Loucy (cell line): ENCODE measurements at regions not wholly inside any gene's neighbourhood (a gene's known extent, or its start where the extent isn't known, plus 50 kb on each side); places are given as distances from the start of the nearest gene placed in this dataset.

Source experiments
- EZH2phosphoT487 ChIP-seq: fragments of 200-600 bp; IDR thresholded peaks from 2 replicates; pipeline ENCODE4 v1.6.1; 2018; ENCODE audit warnings: antibody characterized with exemption, mild to moderate bottlenecking, moderate library complexity, borderline replicate concordance
- TF ChIP-seq, protein P1 (sequence below): fragments of 200-600 bp; sonication (generic); conservative IDR thresholded peaks from 2 replicates; pipeline ENCODE4 v1.5.1; 2014; ENCODE audit warnings: mild to moderate bottlenecking, antibody characterized with exemption, low read length

DNA sequence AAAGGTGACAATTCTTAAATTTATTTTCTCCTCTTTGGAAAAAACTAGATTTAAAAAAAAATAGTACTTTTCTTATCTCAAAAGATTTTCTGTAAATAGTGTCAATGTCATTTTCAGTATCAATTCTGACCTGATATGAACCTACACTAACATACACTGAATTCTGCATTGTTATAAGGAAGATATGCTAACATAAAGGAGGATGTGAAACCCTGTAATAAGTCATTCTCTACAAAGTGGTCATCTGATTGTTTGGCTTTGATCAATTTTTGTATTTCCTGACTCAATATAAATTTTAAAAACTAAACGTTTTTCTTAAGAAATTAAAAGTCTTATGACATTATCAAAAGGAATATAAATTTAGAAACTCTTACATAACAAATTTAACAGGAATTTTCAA lies 233.6 kb upstream of the EDIL3 start:
- TF ChIP-seq, protein P1, sequence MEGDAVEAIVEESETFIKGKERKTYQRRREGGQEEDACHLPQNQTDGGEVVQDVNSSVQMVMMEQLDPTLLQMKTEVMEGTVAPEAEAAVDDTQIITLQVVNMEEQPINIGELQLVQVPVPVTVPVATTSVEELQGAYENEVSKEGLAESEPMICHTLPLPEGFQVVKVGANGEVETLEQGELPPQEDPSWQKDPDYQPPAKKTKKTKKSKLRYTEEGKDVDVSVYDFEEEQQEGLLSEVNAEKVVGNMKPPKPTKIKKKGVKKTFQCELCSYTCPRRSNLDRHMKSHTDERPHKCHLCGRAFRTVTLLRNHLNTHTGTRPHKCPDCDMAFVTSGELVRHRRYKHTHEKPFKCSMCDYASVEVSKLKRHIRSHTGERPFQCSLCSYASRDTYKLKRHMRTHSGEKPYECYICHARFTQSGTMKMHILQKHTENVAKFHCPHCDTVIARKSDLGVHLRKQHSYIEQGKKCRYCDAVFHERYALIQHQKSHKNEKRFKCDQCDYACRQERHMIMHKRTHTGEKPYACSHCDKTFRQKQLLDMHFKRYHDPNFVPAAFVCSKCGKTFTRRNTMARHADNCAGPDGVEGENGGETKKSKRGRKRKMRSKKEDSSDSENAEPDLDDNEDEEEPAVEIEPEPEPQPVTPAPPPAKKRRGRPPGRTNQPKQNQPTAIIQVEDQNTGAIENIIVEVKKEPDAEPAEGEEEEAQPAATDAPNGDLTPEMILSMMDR, result no peak
- TF ChIP-seq EZH2phosphoT487, result no peak
